Posterior vena cava (tissue), 2 donors: ENCODE measurements at regions not wholly inside any gene's neighbourhood (a gene's known extent, or its start where the extent isn't known, plus 50 kb on each side); places are given as distances from the start of the nearest gene placed in this dataset.
"Not testable (repeated sequence)": the region's sequence is repeated elsewhere in the genome, so short reads cannot be mapped to it uniquely, and the experiment has no call there.

Source experiments
- DNase-seq: peaks from one replicate; pipeline ENCODE4 v3.0.0-alpha.2; 2020; ENCODE audit warnings: low spot score
- intact Hi-C, 2 donors: fragments of 100-400 bp; cut with DNase I; formaldehyde crosslinking; loops; one replicate each; pipeline versions ENCODE4 v1.14.1 to v1.14.2; 2022 to 2023
- donor health status: DM: yes; HTN: yes; CAD: no.
- donor health status: DM: yes; HTN: yes; CAD: no.

DNA sequence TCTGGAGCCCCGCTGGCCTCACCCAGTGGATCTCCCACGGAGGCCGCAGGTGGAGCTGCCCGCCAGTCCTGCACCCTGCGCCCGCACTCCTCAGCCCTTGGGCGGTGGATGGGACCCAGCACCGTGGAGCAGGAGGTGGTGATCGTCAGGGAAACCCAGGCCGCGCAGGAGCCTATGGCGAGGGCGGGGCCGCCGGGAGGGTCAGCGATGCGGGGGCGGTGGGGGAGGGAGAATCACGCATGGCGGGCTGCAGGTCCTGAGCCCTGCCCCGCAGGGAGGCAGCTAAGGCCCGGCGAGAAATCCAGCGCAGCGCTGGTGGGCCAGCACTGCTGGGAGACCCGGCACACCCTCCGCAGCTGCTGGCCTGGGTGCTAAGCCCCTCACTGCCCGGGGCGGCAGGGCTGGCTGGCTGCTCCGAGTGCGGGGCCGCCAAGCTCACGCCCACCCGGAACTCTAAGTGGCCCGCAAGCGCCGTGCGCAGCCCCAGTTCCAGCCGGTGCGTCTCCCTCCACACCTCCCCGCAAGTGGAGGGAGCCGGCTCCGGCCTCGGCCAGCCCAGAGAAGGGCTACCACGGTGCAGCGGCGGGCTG, 524.8 kb upstream of the TPK1 start:
- intact Hi-C loops: no loop called here
- DNase-seq: no peak

DNA sequence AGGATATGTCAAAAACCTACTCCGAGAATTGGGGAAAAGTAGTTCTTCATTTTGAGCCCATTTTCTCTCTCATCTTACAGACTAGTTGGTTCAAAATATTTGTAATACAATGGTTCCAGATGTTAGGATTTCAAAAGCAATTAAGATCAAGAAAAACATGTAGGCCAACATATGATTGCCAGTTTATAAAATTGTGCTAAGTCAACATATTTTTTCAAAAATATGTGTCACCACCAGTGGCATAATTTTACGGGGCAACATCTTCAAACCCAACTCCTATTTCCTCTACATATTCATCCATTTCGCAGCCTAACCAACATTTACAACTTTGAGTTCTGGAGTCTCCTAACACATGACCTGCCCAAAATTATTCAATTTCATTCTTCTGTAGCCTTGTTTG, 514.5 kb upstream of the TPK1 start:
- intact Hi-C loops: no loop called here
- DNase-seq: no peak

DNA sequence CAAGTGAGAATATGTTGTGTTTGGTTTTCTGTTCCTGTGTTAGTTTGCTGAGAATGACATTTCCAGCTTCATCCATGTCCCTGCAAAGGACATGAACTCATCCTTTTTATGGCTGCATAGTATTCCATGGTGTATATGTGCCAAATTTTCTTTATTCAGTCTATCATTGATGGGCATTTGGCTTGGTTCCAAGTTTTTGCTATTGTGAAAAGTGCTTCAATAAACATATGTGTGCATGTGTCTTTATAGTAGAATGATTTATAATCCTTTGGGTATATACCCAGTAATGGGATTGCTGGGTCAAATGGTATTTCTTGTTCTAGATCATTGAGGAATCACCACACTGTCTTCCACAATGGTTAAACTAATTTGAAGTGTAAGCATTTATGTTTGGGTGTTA, 513.6 kb upstream of the TPK1 start:
- intact Hi-C loops, DNase-seq: not testable (repeated sequence)

DNA sequence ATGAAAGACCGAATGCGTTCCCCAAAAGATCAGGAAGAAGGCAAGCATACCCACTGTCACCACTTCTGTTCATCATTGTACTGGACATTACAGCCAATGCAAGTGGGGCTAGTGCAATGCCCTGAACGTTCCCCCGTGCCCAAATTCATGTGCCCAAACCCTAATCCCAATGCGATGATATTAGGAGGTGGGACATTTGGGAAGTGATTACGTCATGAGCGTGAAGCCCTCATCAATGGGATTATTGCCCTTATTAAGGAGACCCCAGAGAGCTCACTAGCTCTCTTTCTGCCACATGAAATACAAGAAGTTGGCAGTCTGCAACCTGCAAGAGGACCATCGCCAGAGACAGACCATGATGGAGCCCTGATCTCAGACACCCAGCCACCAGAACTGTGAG, 511.4 kb upstream of the TPK1 start:
- intact Hi-C loops: no loop called here
- DNase-seq: no peak

DNA sequence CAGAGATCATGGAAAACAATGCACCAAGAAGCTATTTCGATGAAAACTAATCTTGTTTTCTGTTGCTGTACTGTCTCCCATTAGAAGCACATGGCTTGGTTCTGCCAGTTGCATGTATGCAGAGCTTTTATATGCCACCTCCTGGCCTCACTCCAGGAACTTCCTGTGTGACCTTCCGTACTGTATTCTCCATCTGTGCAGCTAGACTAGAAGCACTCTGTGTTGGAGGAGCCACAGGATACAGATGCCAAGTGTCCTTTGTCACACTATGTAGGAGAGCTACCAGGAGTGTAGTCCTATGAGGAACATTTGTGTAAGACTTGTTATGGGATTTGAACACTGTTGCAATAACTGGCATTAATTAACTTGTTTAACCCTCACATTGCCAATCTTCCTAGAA, 503.5 kb upstream of the TPK1 start:
- intact Hi-C loops: no loop called here
- no peak for DNase-seq

DNA sequence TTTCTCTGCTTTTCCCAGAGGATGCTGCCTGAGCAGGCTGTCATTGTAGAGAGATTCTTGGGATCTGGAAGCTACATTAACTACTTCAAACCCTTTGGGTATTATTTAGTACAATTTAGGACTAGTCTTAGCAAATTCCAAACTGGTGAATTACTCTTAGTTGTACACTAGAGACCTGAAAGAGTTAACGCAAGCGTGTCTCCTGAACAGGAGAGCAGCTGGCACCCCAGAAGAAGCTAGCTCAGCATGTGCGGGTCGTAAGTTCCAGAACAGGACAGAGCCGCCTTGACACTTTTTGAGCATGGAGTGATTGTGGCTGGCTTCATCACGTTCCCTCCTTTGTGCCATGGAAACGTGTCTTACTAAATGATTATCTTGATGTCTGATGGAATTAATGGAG, 495.7 kb upstream of the TPK1 start:
- DNase-seq: no peak
- intact Hi-C loops: no loop called here

DNA sequence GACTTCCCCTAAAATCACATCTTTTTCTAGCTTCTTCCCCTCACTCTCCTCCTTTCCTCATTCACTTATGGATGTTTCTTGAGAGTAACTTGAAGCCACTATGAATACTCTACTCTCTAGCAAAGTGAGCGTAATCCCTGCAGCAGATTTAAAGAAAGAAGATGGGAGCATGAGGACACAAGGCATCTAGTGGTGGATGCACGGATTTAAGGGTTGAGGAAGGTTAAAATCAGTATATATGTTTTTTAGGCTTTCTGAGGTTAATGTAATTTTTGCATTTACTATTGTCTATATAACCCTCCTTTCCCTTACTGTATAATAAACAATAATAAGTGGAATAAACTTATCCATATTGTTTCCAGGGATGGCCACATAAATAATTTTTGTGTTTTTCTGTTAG, 495.2 kb upstream of the TPK1 start:
- intact Hi-C loops: no loop called here
- no peak for DNase-seq

DNA sequence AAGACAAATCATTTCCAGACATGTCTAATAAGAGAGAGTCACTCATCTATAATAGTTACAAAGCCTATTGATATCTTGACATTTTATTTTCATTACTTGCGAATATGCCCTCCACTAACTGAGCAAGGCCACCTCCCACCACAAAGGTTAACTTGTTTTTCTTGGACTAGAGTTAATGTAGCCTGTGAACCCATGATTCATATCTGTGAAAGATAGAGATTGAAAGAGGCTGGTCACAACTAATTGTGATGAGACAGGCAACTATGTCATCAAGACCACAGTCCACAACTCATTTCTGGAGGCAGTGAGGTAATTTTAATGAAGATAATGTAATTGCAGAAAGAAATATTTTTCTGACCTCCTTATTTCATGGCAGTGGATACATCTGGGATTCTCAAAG, 491.8 kb upstream of the TPK1 start:
- no peak for DNase-seq
- intact Hi-C loops: no loop called here

DNA sequence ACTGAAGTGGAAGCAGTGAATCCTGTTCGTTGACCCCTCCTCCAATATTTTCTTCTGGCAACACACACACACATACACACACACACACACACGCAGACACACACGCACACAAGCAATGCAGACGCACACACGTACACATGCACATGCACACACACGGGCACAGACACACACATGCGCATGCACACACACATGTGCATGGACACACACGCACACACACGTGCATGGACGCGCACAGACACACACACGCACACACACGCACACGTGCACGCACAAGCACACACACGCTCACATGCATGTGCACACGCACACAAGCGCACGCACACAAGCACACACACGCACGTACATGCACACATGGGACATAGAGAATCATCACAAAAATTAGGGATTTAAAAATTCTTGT, 488.2 kb upstream of the TPK1 start:
- intact Hi-C loops: no loop called here

DNA sequence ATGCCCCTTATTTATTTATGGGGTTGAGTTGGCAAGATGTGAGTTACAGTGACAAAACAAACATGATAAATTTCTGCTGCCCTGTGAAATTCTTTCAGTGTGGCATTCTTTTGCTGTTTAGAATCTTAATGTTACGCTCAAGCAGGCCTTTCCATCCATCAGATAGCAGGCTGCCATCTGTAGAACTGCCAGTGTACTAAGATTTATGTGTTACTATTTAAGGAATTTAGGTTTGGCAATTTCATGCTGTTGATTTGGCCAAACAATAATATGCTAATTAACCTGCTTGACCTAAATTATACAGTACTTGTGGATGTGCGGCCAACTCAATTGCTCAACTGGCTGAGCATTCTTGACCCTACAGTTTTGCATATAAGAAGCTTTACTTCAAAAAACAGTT, 477.7 kb upstream of the TPK1 start:
- intact Hi-C loops: no loop called here
- no peak for DNase-seq

More for the DNA sequence above, 488.2 kb upstream of the TPK1 start:
- no peak for DNase-seq

DNA sequence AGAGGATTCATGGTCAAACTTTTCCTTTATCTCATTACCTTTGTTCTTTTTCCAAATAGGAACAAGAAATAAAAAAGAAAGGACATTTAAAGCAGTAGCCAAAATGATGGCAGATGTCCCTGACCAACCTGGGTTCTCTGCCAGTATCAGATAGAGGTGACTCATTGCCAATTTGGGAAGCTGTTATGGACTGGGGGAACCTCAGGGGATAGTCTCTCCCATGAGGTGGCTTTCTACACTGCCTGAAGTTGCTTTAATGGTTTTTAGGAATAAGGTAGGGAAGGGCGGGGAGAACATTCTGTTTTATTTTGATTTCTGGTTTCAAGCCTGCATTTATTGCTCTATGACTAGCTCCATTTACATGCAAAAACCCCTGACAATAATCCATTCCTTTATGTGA, 457.9 kb upstream of the TPK1 start:
- intact Hi-C loops: no loop called here
- no peak for DNase-seq

DNA sequence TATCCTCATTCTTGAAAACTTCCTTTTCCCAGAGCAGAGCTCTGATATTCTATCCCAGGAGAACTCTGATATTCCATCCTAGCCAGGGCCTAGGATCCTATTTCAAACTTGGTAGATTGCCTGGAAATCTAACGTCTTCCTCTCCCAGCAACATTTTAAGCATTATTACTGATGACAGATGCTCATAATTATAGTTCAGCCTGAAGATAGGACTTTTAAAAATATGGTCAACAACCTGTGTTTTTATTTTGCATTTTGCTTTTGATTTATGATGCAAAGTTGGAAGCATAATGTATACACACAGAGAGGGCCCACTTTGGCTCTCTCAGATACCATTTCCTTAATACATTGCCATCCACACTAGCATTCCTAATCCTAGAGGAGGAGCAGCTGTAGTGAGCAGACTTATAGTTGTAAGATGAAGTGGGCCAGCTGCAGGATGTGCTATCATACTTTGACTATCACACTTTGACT, 457.4 kb upstream of the TPK1 start:
- intact Hi-C loops: no loop called here
- DNase-seq: no peak

DNA sequence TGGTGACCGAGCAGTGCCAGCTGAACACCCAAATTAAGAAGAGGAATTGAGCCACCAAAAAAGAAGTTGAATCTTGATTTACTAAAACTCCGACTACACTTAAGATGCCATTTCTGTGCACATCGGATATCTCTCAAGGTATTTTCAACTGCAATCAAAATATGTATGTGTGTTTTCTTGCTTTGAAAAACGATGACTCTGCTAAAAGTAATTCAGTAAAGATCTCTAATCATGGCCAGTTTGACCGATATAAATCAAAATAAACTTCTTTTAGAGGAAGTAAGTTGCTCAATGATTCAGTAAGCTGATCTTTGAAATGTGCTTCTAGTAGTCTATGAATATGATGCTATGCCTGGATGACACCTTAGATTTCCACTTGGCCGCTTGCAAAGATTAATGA, 453.5 kb upstream of the TPK1 start:
- DNase-seq: no peak
- intact Hi-C loops: no loop called here

DNA sequence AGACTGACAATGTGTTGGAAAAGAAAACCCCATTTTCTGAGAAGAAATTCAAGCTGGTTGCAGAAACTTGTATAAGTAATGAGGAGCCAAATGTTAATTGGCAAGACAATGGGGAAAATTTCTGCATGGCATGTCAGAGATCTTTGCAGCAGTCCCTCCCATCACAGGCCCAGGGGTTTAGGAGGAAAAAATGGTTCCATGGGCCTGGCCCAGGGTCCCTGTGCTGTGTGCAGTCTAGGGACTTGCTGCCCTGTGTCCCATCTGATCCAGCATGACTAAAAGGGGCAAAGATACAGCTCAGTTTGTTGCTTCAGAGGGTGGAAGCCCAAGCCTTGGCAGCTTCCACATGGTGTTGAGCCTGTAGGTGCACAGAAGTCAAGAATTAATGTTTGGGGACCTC, 440.3 kb upstream of the TPK1 start:
- intact Hi-C loops: no loop called here
- no peak for DNase-seq

DNA sequence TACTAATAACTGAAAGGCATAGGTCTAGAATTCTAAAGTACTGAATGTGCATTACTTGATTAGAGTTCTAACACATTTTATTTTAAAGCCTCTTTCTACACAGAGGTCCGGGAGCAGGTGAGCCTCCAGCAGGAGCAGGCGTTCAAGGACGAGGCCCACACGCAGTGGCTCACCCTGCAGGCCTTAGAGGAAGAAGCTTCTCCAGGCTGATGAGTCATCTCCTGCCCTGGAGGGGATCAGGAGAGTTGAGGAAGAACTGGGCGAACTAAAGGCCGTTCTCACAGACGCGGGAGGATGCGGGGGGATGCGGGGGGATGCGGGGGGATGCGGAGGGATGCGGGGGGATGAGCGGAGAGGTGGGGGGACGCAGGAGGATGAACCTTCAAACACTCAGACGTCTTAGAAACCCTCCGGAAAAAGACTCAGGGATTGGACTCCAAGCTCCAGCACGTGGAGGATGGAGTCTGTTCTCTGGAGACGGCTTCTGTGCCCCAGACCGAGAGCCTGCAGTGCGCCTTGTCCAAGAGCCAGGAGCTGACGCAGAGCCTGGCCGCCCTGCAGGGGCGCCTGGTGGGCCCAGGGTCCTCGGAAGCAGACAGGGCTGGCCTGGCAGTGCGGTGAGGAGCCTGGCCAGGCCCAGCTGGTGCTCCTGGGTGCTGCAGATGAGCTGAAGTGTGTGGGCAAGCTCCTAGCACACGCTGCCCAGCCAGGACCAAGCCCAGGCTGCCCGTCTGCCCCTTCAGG, 433.7 kb upstream of the TPK1 start:
- intact Hi-C loops: no loop called here
- no peak for DNase-seq

DNA sequence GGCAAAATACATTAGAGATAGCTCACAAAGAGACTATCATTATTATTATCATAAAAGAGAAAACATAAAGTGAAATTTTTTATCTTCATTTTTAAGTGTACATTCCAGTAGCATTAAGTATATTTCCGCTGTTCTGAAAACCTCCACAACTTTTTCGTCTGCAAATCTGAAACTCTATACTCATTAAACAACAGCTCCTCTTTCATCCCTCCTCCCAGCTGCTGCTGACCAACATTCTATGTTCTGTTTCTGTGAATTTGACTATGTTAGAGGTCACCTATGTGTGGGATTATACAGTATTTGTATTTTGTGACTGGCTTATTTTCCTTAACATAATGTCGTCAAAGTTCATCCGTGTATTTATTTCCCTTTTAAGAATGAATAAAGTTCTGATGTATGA, 429.3 kb upstream of the TPK1 start:
- intact Hi-C loops: no loop called here

DNA sequence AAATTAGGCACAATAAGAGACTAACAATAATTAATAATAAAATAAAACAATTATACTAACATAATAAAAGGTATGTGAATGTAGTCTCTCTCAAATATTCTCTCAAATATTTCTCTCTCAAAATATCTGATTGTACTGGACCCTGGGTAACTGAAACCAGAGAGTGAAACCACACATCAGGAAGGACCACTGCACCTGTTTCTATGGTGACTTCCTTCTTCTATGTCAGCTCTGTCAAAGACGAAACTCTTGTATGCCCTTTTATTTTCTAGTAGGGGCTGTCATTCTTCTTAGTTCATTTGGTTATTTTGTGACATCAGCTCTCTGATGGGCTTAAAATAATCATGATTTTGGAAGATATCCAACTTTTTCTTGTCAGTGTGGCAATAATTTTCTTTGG, 428.0 kb upstream of the TPK1 start:
- DNase-seq: no peak
- intact Hi-C loops: no loop called here

More for the DNA sequence above, 429.3 kb upstream of the TPK1 start:
- DNase-seq: no peak

DNA sequence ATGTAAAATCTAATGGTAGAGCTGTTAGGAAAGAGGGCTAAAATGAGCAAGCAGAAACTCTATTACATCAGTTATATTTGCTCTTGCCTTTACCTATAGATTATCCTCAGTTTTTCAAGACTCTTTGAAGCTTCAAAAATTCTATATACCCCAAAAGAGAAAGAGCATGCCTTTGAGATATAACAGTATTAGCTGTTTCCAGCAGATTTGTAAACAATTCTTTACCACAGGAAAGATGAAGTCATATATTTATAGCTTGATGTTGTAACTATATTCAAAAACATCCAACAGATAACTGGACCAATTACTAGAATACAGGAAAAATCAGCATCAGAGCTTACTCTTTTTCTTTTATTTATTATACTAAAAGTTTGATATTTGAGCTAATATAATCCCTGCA, 416.2 kb upstream of the TPK1 start:
- intact Hi-C loops: no loop called here
- no peak for DNase-seq

DNA sequence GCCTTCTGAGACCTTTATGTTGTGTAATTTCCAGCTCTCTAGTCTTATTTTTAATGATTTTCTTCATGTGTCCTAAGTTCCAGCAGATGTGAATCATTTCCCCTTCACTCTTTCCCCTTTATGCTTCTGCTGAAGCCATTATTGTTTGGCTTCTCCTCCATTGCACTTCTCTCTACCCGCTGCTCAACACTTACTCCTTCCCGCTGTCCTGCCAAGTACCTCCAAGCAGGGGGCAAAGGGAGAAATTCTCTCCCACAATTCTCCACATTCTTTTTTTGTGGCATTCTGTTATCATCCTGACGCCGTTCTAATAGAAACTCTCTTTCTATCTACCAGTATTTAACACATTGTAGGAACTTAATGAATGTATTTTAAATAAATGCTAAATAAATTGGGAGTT, 388.9 kb upstream of the TPK1 start:
- intact Hi-C loops: no loop called here
- DNase-seq: no peak

DNA sequence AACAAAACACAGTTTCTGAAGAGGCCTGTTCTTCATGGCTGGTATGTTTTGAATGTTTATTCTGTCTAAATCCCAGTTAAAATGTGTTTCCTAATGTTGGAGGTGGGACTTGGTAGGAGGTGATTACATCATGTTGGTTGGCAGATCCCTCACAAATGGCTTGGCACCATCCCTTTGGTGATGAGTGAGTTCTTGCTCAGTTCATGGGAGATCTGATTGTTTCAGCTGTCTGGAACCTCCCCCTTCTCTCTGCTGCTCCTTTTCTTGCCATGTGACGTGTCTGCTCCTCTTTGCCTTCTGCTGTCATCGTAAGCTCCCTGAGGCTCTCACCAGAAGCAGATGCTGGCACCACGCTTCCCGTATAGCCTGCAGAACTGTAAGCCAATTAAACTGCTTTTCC, 383.6 kb upstream of the TPK1 start:
- no peak for DNase-seq
- intact Hi-C loops: no loop called here

DNA sequence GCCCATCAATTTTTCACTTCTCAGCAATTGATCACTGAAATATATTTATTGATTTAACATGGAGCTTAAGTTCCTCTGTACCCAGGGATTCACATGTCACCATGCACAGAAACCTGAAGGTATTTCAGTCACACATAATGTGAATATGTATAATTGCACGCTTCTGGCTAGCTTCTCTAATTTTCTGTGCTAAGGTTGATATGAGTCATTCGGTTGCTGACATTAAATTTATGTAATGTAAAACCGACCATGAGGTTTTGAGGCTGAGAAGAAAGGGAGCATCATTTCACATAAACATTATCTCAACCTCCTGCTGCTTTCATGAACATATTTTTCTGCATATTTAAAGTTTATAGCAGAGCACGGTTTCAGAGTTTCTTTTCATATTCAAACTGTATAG, 381.0 kb upstream of the TPK1 start:
- intact Hi-C loops: no loop called here
- no peak for DNase-seq
